ENCODE measurements at regions not wholly inside any gene's neighbourhood (a gene's known extent, or its start where the extent isn't known, plus 50 kb on each side); places are given as distances from the start of the nearest gene placed in this dataset.

DNA sequence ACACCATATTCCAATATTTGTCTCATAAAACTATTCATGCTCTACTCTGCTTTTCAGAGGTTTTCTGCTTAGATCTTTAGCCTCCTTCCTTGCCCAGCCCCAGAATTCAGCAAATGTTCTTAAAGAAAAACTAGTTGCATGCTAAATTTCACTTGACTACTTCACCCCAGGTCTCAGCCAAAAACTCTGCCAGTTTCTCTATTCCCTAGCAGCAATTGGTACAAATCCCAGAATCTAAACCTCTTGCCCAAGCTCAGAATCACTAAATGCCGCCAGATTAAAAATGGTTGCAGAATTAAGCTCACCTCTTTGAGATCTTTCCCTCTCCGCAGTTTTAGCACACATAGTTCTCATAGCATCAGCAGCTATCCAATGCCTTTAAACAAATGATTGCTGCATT, 331.2 kb upstream of the SMARCA2 start:
- DNase-seq (ENCODE audit: low read depth): no peak

GRCh38 chr9:1698991-1699390, 316.2 kb upstream of the SMARCA2 start:
- no peak for DNase-seq (ENCODE audit: low read depth)

DNA sequence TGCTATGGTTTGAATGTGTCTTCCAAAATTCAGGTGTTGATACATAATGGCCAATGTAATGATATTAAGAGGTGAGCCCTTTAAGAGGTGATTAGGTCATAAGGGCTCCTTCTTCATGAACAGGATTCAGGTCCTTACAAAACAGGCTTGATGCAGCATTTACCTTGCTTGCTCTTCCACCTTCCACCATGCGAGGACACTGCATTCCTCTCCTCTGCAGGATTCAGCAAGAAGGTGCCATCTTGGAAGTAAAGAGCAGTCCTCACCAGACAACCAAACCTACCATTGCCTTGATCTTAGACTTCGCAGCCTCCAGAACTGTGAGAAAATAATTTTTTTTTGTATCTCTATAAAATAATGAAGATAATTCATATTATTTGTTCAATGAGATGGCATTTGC, 314.0 kb upstream of the SMARCA2 start:
- no peak for DNase-seq (ENCODE audit: low read depth)

GRCh38 chr9:1702701-1703100, 312.4 kb upstream of the SMARCA2 start:
- no peak for DNase-seq (ENCODE audit: low read depth)

GRCh38 chr9:1707291-1707690, 307.9 kb upstream of the SMARCA2 start:
- no peak for DNase-seq (ENCODE audit: low read depth)

DNA sequence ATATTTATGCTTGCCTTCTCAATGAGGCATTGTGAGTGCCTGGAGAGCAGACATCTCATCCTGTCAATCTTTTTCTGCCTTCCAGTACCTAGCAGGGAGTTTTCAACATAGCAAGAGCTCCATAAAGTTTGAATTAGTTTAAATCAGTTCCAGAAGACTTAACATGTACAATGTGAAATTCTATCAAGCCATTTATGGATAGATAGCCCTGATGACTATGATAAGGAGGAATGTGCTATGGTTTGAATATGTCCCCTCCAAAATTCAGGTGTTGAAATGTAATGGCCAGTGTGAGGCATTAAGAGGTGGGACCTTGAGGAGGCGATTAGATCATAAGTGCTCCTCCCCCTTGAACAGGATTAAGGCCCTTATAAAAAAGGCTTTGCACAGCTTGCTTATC, 306.9 kb upstream of the SMARCA2 start:
- no peak for DNase-seq (ENCODE audit: low read depth)

GRCh38 chr9:1709347-1709746, 305.8 kb upstream of the SMARCA2 start:
- DNase-seq (ENCODE audit: low read depth): no peak

GRCh38 chr9:1712861-1713450, 302.2 kb upstream of the SMARCA2 start:
- DNase-seq (ENCODE audit: low read depth): no peak

DNA sequence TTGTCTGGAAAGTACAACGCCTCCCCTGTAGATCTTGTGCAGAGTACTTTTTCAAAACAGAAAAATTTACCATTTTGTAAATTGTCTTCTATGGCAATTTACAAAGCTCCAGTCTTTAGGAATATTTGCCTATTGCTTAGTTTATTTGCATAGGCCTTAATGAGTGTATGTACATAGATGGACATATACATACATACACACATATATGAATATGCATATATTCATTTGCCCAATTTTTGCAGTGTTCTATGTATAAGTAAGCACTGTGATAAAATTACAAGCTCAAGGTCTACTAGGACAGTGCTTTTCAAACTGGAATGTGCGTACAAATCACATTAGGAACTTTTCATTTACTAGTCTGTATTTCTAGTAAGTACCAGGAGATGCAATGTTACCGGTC, 301.3 kb upstream of the SMARCA2 start:
- no peak for DNase-seq (ENCODE audit: low read depth)

DNA sequence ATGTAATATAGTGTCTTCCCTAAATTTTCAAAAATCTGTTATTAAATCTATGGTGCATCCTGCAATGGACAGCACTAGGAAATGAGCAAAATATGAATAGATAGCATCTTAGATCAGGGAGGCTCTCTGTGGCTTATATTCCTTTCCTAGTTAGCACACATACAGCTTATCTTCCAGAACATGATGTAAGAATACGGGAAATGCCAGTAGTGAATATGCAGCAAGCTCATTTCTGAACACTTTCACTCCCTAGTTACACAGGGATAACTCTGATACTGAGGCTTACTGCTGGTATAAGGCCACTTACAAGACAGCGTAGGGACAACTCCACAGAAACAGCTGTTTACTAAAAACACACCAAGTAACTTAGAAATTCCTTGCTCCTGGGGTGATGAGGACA, 297.3 kb upstream of the SMARCA2 start:
- no peak for DNase-seq (ENCODE audit: low read depth)

DNA sequence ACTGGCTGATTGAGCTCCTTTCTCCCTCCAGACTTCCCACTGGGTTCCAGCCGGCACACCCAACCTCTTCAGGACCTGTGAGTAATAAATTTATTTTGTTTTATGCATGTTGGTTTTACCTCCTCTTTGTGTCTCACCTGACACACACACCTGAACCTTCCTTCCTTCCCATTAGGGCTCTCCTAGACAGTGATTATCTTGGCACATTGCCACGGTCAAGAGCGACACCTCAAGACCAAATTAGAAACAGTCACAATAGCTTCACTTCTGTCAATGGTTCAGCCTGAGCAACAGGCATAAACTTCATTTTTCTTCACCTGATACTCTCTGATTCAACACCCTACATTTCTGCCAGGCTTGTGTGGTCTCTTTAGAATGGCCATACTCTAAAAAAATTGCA, 296.3 kb upstream of the SMARCA2 start:
- DNase-seq (ENCODE audit: low read depth): no peak

DNA sequence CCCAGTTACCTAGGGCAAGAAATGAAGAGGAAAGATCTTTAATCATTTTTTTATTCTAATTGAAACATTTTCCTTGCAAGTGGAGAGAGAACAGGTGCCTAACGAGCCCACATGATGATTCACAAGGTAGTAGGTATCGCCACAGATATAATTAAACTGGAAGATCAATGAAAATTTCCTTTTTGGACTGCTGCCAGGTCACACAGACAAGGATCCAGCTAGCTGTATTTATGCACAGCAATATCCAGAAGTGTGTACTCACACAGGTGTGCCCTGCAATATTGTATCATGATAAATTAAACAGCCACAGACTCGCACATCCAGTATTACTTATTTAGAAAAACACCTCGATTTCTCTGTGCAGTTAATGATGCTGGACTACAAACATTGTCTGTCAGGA, 294.0 kb upstream of the SMARCA2 start:
- no peak for DNase-seq (ENCODE audit: low read depth)

DNA sequence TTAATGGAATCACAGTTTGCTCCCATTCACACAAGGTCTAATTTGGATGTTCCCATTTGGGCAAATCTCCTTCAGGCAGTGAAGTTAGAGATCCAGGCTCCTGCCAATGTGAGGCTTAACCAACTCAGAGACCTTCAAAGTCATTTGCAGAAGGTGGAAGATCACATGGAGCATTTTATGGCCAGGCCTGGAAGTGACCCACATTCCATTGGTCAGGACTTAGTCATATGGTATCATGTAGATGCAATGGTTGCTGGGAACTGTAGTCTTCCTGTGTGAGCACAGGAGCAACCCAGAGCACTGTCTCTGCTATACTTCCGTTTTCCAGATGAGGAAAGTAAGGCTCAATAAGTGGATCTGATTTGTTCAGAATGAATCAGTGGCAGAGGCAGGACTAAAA, 292.7 kb upstream of the SMARCA2 start:
- no peak for DNase-seq (ENCODE audit: low read depth)

GRCh38 chr9:1723522-1724015, 291.6 kb upstream of the SMARCA2 start:
- no peak for DNase-seq (ENCODE audit: low read depth)

DNA sequence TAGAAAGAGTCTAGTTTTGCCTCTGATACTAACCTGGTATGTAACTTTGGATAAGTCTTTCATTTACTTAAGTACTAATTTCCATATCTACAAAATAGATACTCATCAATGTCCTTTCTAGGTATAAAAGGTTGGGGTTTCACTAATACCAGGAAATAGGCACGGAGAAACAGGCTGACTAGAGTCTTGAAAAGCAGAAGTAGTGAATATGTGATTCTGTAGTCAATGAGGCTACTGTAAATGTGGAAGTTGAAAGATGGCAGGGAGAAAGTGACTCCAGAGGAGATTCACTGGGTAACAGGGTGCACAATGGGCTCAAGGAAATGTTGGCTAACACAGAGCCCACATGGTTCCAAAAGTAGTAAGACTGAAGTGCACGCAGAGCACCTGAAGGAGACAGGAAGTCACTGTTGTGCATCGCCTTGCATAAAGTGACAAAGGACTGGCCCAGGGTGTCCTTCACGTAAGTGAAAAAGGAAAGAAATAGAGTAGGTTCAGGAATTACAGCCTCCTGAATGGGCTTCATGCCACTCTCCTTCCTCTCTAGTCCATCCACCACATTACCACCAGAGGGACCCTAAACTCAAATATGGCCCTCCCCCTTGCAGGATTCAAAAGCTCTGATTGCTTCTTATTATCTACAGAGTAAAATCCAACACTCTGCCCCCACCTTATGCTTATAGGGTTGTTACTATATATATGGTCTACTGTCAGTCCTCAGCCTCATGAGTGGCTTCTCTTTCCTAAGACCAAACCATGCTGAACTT, 288.0 kb upstream of the SMARCA2 start:
- DNase-seq (ENCODE audit: low read depth): no peak

GRCh38 chr9:1729631-1730030, 285.5 kb upstream of the SMARCA2 start:
- DNase-seq (ENCODE audit: low read depth): no peak

GRCh38 chr9:1732670-1733069, 282.5 kb upstream of the SMARCA2 start:
- no peak for DNase-seq (ENCODE audit: low read depth)

DNA sequence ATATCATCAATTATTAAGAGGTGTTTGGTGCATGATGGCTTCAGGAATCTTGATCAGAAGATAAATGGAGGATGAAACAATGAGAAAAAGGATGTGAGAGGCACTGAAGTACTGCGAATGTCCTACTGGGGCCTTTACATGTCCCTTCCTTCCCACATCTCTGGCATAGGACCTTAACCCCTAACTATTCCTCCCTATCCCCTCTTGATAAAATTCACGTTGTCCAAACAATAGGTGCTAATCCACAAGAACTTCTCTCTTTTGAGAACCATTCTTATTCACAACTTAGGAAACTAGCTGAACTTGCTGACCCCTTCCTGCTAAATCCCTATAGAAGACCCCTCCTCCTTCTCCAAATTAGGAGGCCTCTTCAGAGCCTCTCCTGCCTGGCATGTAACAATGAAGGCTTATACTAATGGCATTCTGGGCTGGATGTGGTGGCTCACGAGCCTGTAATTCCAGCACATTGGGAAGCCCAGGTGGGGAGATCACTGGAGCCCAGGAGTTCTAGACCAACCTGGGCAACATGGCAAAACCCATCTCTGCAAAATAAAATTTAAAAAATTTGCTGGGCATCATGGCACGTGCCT, 276.5 kb upstream of the SMARCA2 start:
- no peak for DNase-seq (ENCODE audit: low read depth)

DNA sequence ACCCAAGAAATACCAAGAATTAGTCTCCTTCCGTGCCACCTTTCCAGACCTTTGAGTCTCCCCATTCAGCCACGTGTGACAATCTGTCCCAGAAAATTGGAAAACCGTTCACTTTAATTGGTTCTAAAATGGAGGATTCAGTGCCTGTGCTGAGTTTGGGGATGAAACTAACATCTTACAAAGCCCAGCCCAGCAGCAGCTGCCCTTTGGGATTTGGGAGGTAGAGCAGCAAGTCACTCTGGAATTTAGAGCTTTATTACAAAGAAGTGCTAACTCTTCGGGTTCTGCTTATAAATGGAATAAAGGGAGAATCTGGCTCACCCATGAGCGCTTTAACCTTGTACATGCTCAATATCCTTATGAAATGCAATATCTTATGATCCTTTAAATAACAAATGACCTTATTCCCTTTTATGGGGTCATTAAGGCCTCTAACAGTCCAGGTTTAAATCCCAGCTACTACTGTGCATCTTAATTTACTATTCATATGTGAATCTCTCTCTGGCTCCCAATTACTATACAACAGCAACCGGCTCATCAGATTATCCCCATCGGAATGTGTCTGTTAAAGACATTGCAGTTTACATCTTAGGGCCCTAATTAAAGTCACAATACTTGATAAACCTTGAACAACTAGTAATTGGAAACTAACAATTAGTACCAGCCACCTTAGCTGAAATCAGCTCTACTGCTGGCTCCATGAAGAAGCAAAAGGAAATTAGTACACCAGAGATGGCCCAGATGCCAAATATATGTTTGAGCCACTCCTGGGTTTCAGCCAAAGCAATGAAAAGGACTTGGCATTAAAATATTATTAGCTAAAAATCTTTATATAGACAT, 271.8 kb upstream of the SMARCA2 start:
- DNase-seq (ENCODE audit: low read depth): no peak

GRCh38 chr9:1745980-1746379, 269.2 kb upstream of the SMARCA2 start:
- DNase-seq (ENCODE audit: low read depth): no peak

- DNase-seq (ENCODE audit: low read depth): no peak
Observed at GRCh38 chr9:1747417-1747967, 267.7 kb upstream of the SMARCA2 start.

DNA sequence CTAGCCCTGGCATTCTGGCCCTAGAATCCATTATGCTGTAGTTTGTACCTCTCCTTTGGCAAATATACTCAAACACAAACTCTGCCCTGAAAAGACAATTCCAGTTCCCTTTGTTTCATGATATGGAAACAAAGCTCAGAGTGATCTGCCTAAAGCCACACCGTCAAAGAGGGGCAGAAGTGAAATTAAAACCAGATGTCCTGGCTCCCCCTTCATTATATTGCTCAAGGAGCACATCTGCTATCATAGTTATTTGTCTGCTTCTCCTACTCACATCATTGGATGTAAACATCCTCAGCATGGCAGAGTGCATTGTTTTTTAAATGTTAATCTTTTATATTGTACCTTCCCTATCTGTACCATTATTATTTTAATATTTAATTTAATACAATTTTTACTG, 266.7 kb upstream of the SMARCA2 start:
- DNase-seq (ENCODE audit: low read depth): no peak
